ENCODE measurements at regions not wholly inside any gene's neighbourhood (a gene's known extent, or its start where the extent isn't known, plus 50 kb on each side); places are given as distances from the start of the nearest gene placed in this dataset.
A peak's percentile ranks its signal among the peaks of the same experiment; 100 is the strongest.

DNA sequence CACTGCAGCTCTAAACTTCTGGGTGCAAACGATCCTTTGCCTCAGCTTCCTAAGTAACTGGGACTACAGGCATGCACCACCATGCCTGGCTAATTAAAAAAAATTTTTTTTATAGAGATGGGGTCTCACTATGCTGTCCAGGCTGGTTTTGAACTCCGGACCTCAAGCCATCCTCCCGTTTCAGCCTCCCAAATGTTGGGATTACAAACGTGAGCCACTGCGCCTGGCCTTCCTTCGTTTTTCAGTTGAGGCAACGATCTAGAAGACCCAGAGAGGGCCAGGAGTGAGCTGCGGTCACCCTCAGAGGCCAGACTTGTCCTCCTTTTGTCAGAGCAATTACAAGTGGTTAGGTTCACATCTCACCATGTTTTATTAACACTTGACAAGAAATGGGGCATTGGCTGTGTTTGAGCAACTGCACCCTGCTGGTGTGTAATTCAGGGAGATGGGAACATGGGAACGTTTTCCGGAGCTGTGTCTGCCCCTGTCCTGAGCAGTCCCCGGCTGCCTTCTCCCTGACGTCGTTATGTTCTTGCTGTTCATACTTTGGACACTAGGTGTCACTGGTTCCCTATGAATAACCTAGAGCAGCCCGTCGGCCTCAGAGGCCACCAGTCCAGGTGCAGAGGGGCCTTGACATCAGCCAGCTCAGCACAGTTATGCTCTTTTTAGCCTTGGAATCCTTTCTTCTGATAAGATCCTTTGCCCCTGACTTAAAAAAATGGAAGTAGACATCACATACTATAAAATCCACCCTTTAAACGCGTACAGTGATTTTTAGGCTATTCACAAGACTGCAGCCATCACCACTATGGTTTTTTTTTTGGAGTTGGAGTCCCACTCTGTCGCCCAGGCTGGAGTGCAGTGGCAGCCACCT is 375.0 kb downstream of the TYW1 start:
- TF ChIP-seq, protein P1, sequence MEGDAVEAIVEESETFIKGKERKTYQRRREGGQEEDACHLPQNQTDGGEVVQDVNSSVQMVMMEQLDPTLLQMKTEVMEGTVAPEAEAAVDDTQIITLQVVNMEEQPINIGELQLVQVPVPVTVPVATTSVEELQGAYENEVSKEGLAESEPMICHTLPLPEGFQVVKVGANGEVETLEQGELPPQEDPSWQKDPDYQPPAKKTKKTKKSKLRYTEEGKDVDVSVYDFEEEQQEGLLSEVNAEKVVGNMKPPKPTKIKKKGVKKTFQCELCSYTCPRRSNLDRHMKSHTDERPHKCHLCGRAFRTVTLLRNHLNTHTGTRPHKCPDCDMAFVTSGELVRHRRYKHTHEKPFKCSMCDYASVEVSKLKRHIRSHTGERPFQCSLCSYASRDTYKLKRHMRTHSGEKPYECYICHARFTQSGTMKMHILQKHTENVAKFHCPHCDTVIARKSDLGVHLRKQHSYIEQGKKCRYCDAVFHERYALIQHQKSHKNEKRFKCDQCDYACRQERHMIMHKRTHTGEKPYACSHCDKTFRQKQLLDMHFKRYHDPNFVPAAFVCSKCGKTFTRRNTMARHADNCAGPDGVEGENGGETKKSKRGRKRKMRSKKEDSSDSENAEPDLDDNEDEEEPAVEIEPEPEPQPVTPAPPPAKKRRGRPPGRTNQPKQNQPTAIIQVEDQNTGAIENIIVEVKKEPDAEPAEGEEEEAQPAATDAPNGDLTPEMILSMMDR (IDR thresholded peaks at IDR 0.05; ENCODE audit: borderline replicate concordance, extremely low read depth, low read length, poor library complexity, severe bottlenecking): peak; percentile 92
- no peak for TF ChIP-seq EZH2 (IDR thresholded peaks at IDR 0.05; ENCODE audit: borderline replicate concordance, low read depth, low read length, severe bottlenecking)

All from DND-41 (cell line).